NCI-H524 treated with DMSO at 0.1 percent for 48 hours (cell line): ENCODE measurements at regions not wholly inside any gene's neighbourhood (a gene's known extent, or its start where the extent isn't known, plus 50 kb on each side); places are given as distances from the start of the nearest gene placed in this dataset.
"Not testable (repeated sequence)": the region's sequence is repeated elsewhere in the genome, so short reads cannot be mapped to it uniquely, and the experiment has no call there.

Experiments used
- DNase-seq: peaks from one replicate; lab custom pipeline; 2025; lab: John Stamatoyannopoulos, UW

DNA sequence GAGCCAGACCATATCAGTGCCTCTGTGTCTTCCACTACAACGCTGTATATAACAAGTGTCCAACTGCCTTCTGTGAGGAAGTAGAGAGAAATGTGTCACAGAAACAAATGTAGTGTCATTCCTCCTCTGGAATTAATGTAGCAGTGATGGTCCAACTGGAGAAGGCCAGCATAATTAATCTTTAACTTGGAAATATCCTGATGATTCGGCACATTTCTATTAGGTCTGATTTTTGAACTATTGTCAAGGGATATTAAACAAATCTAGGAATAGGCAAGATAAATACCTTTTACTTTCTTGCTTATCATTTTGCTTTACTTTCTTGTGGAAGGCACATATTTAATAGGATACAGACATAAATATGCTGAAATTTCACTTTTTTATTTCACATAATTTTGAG is 446.2 kb upstream of the ALCAM start:
- DNase-seq: no peak

GRCh38 chr3:104933972-104934371 is 432.7 kb upstream of the ALCAM start:
- no peak for DNase-seq

GRCh38 chr3:104935613-104936012 is 431.1 kb upstream of the ALCAM start:
- DNase-seq: no peak

- DNase-seq: no peak
Measured at GRCh38 chr3:104939196-104939595, 427.5 kb upstream of the ALCAM start.

GRCh38 chr3:104941785-104942184 is 424.9 kb upstream of the ALCAM start:
- DNase-seq: peak; percentile 79

- DNase-seq: no peak
Measured at GRCh38 chr3:104943974-104944373, 422.7 kb upstream of the ALCAM start.

DNA sequence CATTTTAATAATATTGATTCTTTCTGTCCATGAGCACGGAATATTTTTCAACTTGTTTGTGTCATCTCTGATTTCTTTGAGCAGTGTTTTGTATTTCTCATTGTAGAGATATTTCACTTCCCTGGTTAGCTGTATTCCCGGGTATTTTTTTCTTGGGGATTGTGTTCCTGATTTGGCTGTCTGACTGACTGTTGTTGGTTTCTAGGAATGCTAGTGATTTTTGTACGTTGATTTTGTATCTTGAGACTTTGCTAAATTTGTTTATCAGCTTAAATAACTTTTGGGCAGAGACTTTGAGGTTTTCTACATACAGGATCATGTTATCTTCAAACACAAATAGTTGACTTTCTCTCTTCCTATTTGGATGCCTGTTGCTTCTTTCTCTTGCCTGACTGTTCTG is 418.8 kb upstream of the ALCAM start:
- no peak for DNase-seq

DNA sequence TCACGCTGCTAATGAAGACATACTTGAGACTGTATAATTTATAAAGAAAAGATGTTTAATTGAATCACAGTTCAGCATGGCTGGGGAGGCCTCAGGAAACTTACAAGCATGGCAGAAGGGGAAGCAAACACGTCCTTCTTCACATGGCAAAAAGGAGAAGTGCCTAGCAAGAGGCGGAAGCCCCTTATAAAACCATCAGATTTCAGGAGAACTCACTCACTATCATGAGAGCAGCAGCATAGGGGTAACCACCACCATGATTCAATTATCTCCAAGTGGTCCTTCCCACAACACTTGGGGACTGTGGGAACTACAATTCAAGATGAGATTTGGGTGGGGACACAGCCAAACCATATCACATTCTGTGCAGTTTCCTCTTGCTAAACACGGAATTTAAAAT is 416.9 kb upstream of the ALCAM start:
- not testable (repeated sequence) for DNase-seq

- DNase-seq: no peak
Measured at GRCh38 chr3:104951426-104951825, 415.3 kb upstream of the ALCAM start.

GRCh38 chr3:104952146-104952972 is 414.4 kb upstream of the ALCAM start:
- DNase-seq: no peak

DNA sequence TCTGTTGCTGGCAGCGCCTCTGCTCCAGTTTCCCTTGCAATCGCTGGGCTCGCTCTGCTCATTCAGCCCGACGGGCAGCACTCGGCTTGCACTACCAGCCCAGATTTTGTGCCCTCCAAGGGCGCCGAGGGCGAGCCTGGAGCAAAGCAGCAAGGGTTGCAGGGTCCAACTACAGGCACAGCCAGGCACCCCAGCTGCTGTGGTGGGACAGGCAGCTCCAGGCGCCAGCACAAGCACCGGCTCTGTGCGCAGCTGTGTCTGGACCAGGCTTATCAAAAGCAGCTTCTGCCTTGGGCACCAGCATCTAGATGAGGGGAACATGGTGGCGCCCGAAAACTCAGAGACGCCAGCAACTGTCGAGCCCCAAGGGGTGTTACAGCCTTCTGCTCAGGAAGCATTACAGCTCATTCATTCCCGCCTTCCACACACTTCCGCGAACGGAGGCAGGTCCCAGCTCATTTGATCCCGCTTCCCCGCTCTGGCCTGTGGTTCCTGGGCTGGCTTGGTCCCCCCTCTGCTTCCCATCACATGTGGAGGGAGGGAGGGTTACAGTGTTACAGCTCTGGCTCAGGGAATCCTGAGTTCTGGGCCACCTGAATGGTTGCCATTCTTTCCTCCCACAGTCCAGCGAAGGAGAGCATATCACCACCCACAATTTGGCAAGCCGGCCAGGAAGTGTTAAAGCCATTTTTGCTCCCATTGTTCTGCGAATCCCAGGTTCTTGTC is 409.9 kb upstream of the ALCAM start:
- no peak for DNase-seq

DNA sequence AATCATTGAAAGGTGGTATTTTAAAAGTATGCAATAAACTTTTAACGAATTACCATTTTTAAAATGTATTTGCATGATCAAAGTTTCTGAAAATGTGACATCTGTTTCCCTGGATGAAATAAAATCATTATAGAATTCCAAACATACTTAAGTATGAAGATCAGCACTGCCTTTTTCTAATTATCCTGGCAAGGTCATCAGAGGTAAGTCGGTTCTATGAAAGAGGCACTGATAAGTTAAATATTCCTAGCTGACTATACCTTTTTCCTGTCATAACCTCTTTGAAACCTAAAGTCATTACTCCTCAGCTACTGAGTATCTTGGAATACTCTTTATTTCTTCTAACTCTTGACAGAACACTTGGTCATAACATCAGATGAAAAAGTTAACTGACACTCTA is 406.1 kb upstream of the ALCAM start:
- no peak for DNase-seq

GRCh38 chr3:104961851-104962250 is 404.9 kb upstream of the ALCAM start:
- no peak for DNase-seq

GRCh38 chr3:104974316-104974715 is 392.4 kb upstream of the ALCAM start:
- DNase-seq: no peak

DNA sequence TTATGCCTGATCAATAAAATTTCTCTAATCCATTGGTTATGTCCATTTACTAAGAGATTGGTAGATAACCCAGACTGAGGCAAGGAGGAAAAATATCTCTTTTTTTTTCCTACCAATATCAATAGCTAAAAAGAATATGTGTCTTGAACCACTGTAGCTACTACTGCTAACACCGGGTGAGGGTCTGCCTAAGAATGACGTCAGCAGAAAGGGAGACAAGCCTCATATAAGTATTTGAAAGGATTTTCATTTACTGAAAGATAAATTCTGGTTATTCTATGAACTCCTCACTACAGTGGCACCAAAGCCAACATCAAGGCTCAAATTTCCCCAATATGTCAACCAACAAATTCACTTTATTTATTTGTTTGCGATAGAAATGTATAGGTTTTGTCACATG is 389.0 kb upstream of the ALCAM start:
- no peak for DNase-seq

DNA sequence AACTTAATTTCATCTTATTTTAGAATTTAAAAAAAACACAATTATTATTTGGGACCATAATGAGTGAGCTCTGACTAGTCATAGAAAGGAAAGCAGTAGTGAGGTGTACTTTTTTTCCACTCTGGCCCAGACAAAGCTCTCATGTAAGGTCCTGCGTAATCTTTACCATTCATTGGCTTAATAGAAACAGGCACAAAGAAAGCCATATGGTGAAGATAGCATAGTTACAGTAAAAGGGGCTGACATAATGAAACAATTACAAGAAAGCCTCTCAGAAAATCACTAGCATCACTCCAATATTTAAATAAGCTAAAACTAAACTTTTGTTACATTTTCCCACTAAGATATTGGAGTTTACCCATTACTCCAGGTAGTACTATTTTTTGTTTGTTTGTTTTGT is 384.6 kb upstream of the ALCAM start:
- DNase-seq: no peak

GRCh38 chr3:104987859-104988258 is 378.9 kb upstream of the ALCAM start:
- no peak for DNase-seq

DNA sequence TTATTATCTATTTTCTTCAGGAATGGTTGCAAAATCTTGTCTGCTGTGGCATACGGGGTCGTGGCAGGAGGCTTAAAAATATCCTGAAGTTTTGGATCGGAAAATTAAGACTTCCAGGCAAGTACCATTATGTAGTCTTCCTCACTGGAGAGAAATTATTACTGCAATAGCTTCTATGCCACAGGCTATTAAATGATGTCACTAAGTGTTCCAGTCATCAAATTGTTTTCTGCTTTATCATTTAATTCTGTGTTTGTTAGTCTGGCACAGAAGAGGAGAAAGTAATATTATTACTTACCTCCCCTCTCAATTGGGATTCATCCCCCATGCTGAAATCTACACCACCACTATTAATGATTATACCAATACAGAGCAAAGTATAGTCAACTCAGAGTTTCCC is 378.2 kb upstream of the ALCAM start:
- no peak for DNase-seq

- peak; percentile 60 for DNase-seq
Measured at GRCh38 chr3:104989878-104990277, 376.8 kb upstream of the ALCAM start.

- DNase-seq: no peak
Measured at GRCh38 chr3:104990758-104991157, 376.0 kb upstream of the ALCAM start.

GRCh38 chr3:104992676-104993075 is 374.0 kb upstream of the ALCAM start:
- DNase-seq: peak; percentile 99

GRCh38 chr3:105006164-105006563 is 360.5 kb upstream of the ALCAM start:
- no peak for DNase-seq

- no peak for DNase-seq
Measured at GRCh38 chr3:105013657-105014056, 353.1 kb upstream of the ALCAM start.

- no peak for DNase-seq
Measured at GRCh38 chr3:105014631-105015030, 352.1 kb upstream of the ALCAM start.
